HCT116 (cell line): ENCODE measurements at regions not wholly inside any gene's neighbourhood (a gene's known extent, or its start where the extent isn't known, plus 50 kb on each side); places are given as distances from the start of the nearest gene placed in this dataset.

Experiments
- ATAC-seq: fragments of 200-7000 bp; cut with Tn5 transposase; 2 replicates; pipeline ENCODE4 v1.9.1; 2020; ENCODE audit warnings: mild to moderate bottlenecking, moderate library complexity
- BruUV-seq: library from RNA; stranded (reverse); fragments of 400-500 nt; replicated peaks from 2 replicates; lab custom pipeline; 2021; lab: Mats Ljungman, UMichigan
- CTCF ChIA-PET: fragments of 300-600 bp; sonication (Branson Sonifier 250); formaldehyde crosslinking; loops from one replicate; lab custom pipeline; 2021; ENCODE audit warnings: antibody characterized with exemption; lab: Charles Lee
- POLR2A ChIA-PET: fragments of 300-600, 350-600 bp; sonication (Branson Sonifier 250); formaldehyde crosslinking; loops from one replicate; lab custom pipeline; 2021; ENCODE audit warnings: antibody characterized with exemption; lab: Charles Lee
- RAD21 ChIA-PET, 2 experiments: fragments of 300-600 bp; sonication (Branson Sonifier 250); formaldehyde crosslinking; loops; one replicate each; lab custom pipeline; 2023; ENCODE audit warnings: low total read pairs in 2 of 2; ENCODE audit not compliant: uncharacterized antibody in 2 of 2, unreplicated experiment in 2 of 2, low non-redundant PET in 1 of 2; lab: Charles Lee
- DNase-seq: peaks from one replicate; pipeline ENCODE4 v3.0.0-alpha.2; 2010; ENCODE audit warnings: low read depth, low spot score
- H2AFZ ChIP-seq: fragments of 200-600 bp; shearing (Covaris generic), sonication (generic); 2 replicates; pipeline ENCODE4 v1.6.1; 2017; ENCODE audit warnings: low read depth, mixed run types, mixed read lengths, antibody characterized with exemption, low read length; ENCODE audit not compliant: poor library complexity, severe bottlenecking
- H3K27ac ChIP-seq: 2 replicates; pipeline ENCODE4 v1.5.1; 2012; ENCODE audit warnings: low read depth, low read length
- H3K27me3 ChIP-seq: fragments of 200-600 bp; sonication (generic); 2 replicates; pipeline ENCODE4 v1.6.1; 2016; ENCODE audit warnings: mixed run types, low read length, mixed read lengths; ENCODE audit not compliant: insufficient read depth
- H3K36me3 ChIP-seq, 2 experiments: fragments of 200-500 bp in 1 of 2; fragments of 200-600 bp in 1 of 2; sonication (Bioruptor generic) in 1 of 2; sonication (generic) in 1 of 2; 2 replicates each; pipeline versions ENCODE4 v1.5.1 to v1.6.1; 2014 to 2016; ENCODE audit warnings: low read length in 2 of 2, inconsistent platforms in 1 of 2, mixed read lengths in 1 of 2, mixed run types in 1 of 2; ENCODE audit not compliant: insufficient read depth in 2 of 2, control insufficient read depth in 1 of 2
- H3K4me1 ChIP-seq, 2 experiments: fragments of 200-600 bp in 1 of 2; sonication (generic) in 1 of 2; 2 replicates each; pipeline versions ENCODE4 v1.5.1 to v1.6.1; 2012 to 2017; ENCODE audit warnings: low read length in 2 of 2, inconsistent platforms in 1 of 2, mild to moderate bottlenecking in 1 of 2, mixed read lengths in 1 of 2, mixed run types in 1 of 2, moderate library complexity in 1 of 2; ENCODE audit not compliant: insufficient read depth in 2 of 2, control insufficient read depth in 1 of 2
- H3K4me2 ChIP-seq: fragments of 200-600 bp; sonication (generic); 2 replicates; pipeline ENCODE4 v1.6.1; 2017; ENCODE audit warnings: mixed run types, low read length, mixed read lengths
- H3K4me3 ChIP-seq, 2 experiments: fragments of 200-600 bp in 1 of 2; sonication (generic) in 1 of 2; replicated peaks in 1 of 2; 2 replicates each; pipeline ENCODE4 v1.5.1; 2011 to 2016; ENCODE audit warnings: low read length in 2 of 2, control low read depth in 1 of 2, low read depth in 1 of 2, mild to moderate bottlenecking in 1 of 2, mixed read lengths in 1 of 2, mixed run types in 1 of 2
- H3K79me2 ChIP-seq: fragments of 200-600 bp; sonication (generic); 2 replicates; pipeline ENCODE4 v1.6.1; 2017; ENCODE audit warnings: mild to moderate bottlenecking, mixed run types, low read length, moderate library complexity, mixed read lengths; ENCODE audit not compliant: insufficient read depth
- H3K9ac ChIP-seq: fragments of 200-600 bp; sonication (generic); 2 replicates; pipeline ENCODE4 v1.6.1; 2016; ENCODE audit warnings: low read length, mixed read lengths
- H3K9me2 ChIP-seq: fragments of 200-600 bp; sonication (generic), shearing (Covaris generic); 2 replicates; pipeline ENCODE4 v1.6.1; 2017; ENCODE audit warnings: mixed run types, mild to moderate bottlenecking, moderate library complexity; ENCODE audit not compliant: insufficient read depth
- H3K9me3 ChIP-seq, 2 experiments: fragments of 200-500 bp in 1 of 2; fragments of 200-600 bp in 1 of 2; sonication (Bioruptor generic) in 1 of 2; sonication (generic) in 1 of 2; 2 replicates each; pipeline ENCODE4 v1.6.1; 2014 to 2017; ENCODE audit warnings: low read length in 2 of 2, mixed read lengths in 2 of 2, inconsistent platforms in 1 of 2, low read depth in 1 of 2, mild to moderate bottlenecking in 1 of 2, mixed run types in 1 of 2, moderate library complexity in 1 of 2; ENCODE audit not compliant: control insufficient read depth in 1 of 2, insufficient read depth in 1 of 2
- H4K20me1 ChIP-seq: fragments of 200-600 bp; sonication (generic), shearing (Covaris generic); 2 replicates; pipeline ENCODE4 v1.6.1; 2017; ENCODE audit warnings: mixed run types, mild to moderate bottlenecking, moderate library complexity; ENCODE audit not compliant: insufficient read depth
- ELF1 ChIP-seq: IDR thresholded peaks from 2 replicates; pipeline ENCODE4 v1.6.1; 2012; ENCODE audit warnings: low read depth, borderline replicate concordance
- EZH2 ChIP-seq: fragments of 200-600 bp; sonication (generic); IDR thresholded peaks from 2 replicates; pipeline ENCODE4 v1.6.1; 2017; ENCODE audit warnings: antibody characterized with exemption, mixed run types
- FOSL1 ChIP-seq: IDR thresholded peaks from 2 replicates; pipeline ENCODE4 v1.6.1; 2012; ENCODE audit warnings: low read depth
- POLR2AphosphoS5 ChIP-seq: IDR thresholded peaks from 2 replicates; pipeline ENCODE4 v1.6.1; 2011; ENCODE audit warnings: mild to moderate bottlenecking, low read depth, low read length, moderate library complexity
- SP1 ChIP-seq: IDR thresholded peaks from 2 replicates; pipeline ENCODE4 v1.6.1; 2012; ENCODE audit warnings: low read depth
- ZFX ChIP-seq: fragments of 450-650 bp; IDR thresholded peaks from 2 replicates; pipeline ENCODE4 v1.6.1; 2017
- intact Hi-C: fragments of 100-400 bp; cut with micrococcal nuclease; formaldehyde crosslinking; loops from 2 replicates; pipeline ENCODE4 v1.10.0; 2022
- TF ChIP-seq, protein P1 (sequence below): IDR thresholded peaks from 2 replicates; pipeline ENCODE4 v1.6.1; 2012; ENCODE audit warnings: low read depth

DNA sequence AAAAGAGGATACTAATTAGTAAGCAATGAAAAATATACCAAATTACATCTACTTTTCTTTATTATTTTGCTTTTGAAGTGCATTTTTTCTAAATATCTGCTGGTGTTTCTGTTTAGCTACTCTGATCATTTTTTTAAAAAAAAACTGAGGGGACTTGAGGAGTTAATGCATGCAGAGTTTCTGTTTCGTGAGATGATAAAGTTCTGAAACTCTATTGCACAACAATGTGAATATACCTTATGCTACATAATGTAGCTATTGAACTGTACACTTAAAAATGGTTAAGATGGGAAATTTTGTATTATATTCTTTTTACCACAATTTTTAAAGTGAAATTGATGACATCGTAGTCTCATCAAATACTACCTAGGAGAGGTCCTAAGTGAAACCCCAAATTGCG, 288.3 kb upstream of the NR4A3 start (continued):
- TF ChIP-seq, protein P1, sequence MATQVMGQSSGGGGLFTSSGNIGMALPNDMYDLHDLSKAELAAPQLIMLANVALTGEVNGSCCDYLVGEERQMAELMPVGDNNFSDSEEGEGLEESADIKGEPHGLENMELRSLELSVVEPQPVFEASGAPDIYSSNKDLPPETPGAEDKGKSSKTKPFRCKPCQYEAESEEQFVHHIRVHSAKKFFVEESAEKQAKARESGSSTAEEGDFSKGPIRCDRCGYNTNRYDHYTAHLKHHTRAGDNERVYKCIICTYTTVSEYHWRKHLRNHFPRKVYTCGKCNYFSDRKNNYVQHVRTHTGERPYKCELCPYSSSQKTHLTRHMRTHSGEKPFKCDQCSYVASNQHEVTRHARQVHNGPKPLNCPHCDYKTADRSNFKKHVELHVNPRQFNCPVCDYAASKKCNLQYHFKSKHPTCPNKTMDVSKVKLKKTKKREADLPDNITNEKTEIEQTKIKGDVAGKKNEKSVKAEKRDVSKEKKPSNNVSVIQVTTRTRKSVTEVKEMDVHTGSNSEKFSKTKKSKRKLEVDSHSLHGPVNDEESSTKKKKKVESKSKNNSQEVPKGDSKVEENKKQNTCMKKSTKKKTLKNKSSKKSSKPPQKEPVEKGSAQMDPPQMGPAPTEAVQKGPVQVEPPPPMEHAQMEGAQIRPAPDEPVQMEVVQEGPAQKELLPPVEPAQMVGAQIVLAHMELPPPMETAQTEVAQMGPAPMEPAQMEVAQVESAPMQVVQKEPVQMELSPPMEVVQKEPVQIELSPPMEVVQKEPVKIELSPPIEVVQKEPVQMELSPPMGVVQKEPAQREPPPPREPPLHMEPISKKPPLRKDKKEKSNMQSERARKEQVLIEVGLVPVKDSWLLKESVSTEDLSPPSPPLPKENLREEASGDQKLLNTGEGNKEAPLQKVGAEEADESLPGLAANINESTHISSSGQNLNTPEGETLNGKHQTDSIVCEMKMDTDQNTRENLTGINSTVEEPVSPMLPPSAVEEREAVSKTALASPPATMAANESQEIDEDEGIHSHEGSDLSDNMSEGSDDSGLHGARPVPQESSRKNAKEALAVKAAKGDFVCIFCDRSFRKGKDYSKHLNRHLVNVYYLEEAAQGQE: no peak
- no peak for TF ChIP-seq ZFX
- TF ChIP-seq FOSL1: no peak
- no peak for TF ChIP-seq ELF1
- TF ChIP-seq, all 23 proteins: peak for 0

DNA sequence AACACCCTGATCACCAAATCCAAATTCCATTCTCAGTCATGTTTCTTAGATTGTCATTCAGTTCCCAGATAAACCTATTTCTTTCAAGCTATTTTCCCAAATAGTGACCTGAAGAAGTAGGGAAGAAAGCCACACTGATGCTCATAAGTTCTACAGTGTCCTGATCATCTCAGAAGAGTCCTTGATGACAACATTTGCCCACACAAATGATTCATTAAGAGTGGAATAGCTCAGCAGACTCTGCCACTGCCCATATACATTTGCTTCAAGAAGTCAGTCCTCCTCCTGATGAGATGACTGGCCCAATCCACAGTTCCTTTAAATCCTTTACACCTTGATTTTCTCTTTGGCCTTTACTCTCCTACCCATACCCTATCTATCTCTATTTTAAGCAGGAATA, 283.7 kb upstream of the NR4A3 start:
- no peak for DNase-seq

More for the DNA sequence above, 283.7 kb upstream of the NR4A3 start:
- no peak overlapping the region for H3K4me3 ChIP-seq
- no peaks in the 10 kb centered on the region for H4K20me1 ChIP-seq
- ATAC-seq: no peak
- H3K9ac ChIP-seq: no peak overlapping the region
- H3K27me3 ChIP-seq: 0 out of 2 replicates have a peak, but pooled peaks cover 3% of the 10 kb centered on the region
- no peak overlapping the region for H2AFZ ChIP-seq
- no peak overlapping the region for H3K4me2 ChIP-seq
- H3K79me2 ChIP-seq: no peaks in the 10 kb centered on the region
- H3K36me3 ChIP-seq: no peaks in the 10 kb centered on the region
- ChIA-PET POLR2A (no interaction called here), CTCF (no interaction called here), RAD21 (no interaction called here)
- no peaks in the 10 kb centered on the region for H3K9me2 ChIP-seq
- intact Hi-C loops: no loop called here
- H3K4me1 ChIP-seq: no peaks in the 10 kb centered on the region
- BruUV-seq: no TSS peak
- H3K27ac ChIP-seq: no peak overlapping the region
- TF ChIP-seq SP1 (no peak), POLR2AphosphoS5 (no peak), ZFX (no peak), EZH2 (no peak), ELF1 (no peak)
- no peaks in the 10 kb centered on the region for H3K9me3 ChIP-seq
